H9 (cell line): ENCODE measurements at regions not wholly inside any gene's neighbourhood (a gene's known extent, or its start where the extent isn't known, plus 50 kb on each side); places are given as distances from the start of the nearest gene placed in this dataset.

ENCODE experiments used
- DNase-seq: peaks from one replicate; pipeline ENCODE4 v3.0.0-alpha.2; 2017
- H2AFZ ChIP-seq: one replicate; pipeline ENCODE4 v1.6.1; 2013; ENCODE audit warnings: mild to moderate bottlenecking, low read length, control low read depth, moderate library complexity
- H2AK5ac ChIP-seq: 2 replicates; pipeline ENCODE4 v1.6.1; 2013; ENCODE audit warnings: low read length, control low read depth, mixed read lengths; ENCODE audit not compliant: insufficient read length
- H2BK120ac ChIP-seq: one replicate; pipeline ENCODE4 v1.6.1; 2013; ENCODE audit warnings: low read depth, mild to moderate bottlenecking, low read length, control low read depth, inconsistent platforms; ENCODE audit not compliant: poor library complexity, severe bottlenecking
- H2BK12ac ChIP-seq: 2 replicates; pipeline ENCODE4 v1.6.1; 2013; ENCODE audit warnings: low read length, control low read depth, mixed read lengths, low read depth; ENCODE audit not compliant: insufficient read length
- H2BK15ac ChIP-seq: 2 replicates; pipeline ENCODE4 v1.6.1; 2013; ENCODE audit warnings: low read depth, low read length, control low read depth
- H2BK20ac ChIP-seq: one replicate; pipeline ENCODE4 v1.6.1; 2013; ENCODE audit warnings: low read depth, mild to moderate bottlenecking, low read length, control low read depth, inconsistent platforms; ENCODE audit not compliant: poor library complexity, severe bottlenecking
- H2BK5ac ChIP-seq: 2 replicates; pipeline ENCODE4 v1.6.1; 2013; ENCODE audit warnings: low read length, control low read depth, mixed read lengths; ENCODE audit not compliant: insufficient read length
- H3K14ac ChIP-seq: 2 replicates; pipeline ENCODE4 v1.6.1; 2013; ENCODE audit warnings: low read length, control low read depth; ENCODE audit not compliant: insufficient read depth
- H3K18ac ChIP-seq: 2 replicates; pipeline ENCODE4 v1.6.1; 2013; ENCODE audit warnings: low read depth, mild to moderate bottlenecking, mixed read lengths, low read length, control low read depth; ENCODE audit not compliant: insufficient read length
- H3K23ac ChIP-seq: 2 replicates; pipeline ENCODE4 v1.6.1; 2013; ENCODE audit warnings: low read length, control low read depth, mixed read lengths, low read depth; ENCODE audit not compliant: insufficient read length
- H3K23me2 ChIP-seq: 2 replicates; pipeline ENCODE4 v1.6.1; 2013; ENCODE audit warnings: low read depth, mild to moderate bottlenecking, mixed read lengths, low read length, control low read depth; ENCODE audit not compliant: insufficient read length, poor library complexity, severe bottlenecking
- H3K27ac ChIP-seq: 2 replicates; pipeline ENCODE4 v1.5.1; 2013; ENCODE audit warnings: low read length, control low read depth, mixed read lengths, low read depth; ENCODE audit not compliant: insufficient read length
- H3K27me3 ChIP-seq: 2 replicates; pipeline ENCODE4 v1.6.1; 2013; ENCODE audit warnings: low read length, control low read depth, inconsistent platforms; ENCODE audit not compliant: insufficient read depth
- H3K4ac ChIP-seq: 2 replicates; pipeline ENCODE4 v1.6.1; 2013; ENCODE audit warnings: low read depth, mild to moderate bottlenecking, control low read depth, inconsistent platforms, low read length, moderate library complexity
- H3K4me1 ChIP-seq: 2 replicates; pipeline ENCODE4 v1.6.1; 2013; ENCODE audit warnings: low read length, control low read depth, inconsistent platforms; ENCODE audit not compliant: insufficient read depth
- H3K4me2 ChIP-seq: 2 replicates; pipeline ENCODE4 v1.6.1; 2013; ENCODE audit warnings: low read length, control low read depth, mixed read lengths; ENCODE audit not compliant: insufficient read length, insufficient read depth
- H3K56ac ChIP-seq: 2 replicates; pipeline ENCODE4 v1.6.1; 2013; ENCODE audit warnings: low read depth, mild to moderate bottlenecking, mixed read lengths, low read length, control low read depth; ENCODE audit not compliant: insufficient read length
- H3K79me1 ChIP-seq: 2 replicates; pipeline ENCODE4 v1.6.1; 2013; ENCODE audit warnings: low read depth, mild to moderate bottlenecking, moderate library complexity, low read length, control low read depth, inconsistent platforms; ENCODE audit not compliant: insufficient read depth, poor library complexity, severe bottlenecking
- H3K79me2 ChIP-seq: 2 replicates; pipeline ENCODE4 v1.6.1; 2013; ENCODE audit warnings: low read length, control low read depth, inconsistent platforms; ENCODE audit not compliant: insufficient read depth
- H3K9ac ChIP-seq: 2 replicates; pipeline ENCODE4 v1.6.1; 2013; ENCODE audit warnings: low read length, control low read depth, mixed read lengths; ENCODE audit not compliant: insufficient read length; ENCODE audit errors: extremely low read depth
- H3K9me3 ChIP-seq: one replicate; pipeline ENCODE4 v1.6.1; 2013; ENCODE audit warnings: low read depth, low read length, inconsistent platforms; ENCODE audit not compliant: control insufficient read depth
- H3T11ph ChIP-seq: one replicate; pipeline ENCODE4 v1.6.1; 2013; ENCODE audit warnings: mild to moderate bottlenecking, low read length, control low read depth, inconsistent platforms
- H4K20me1 ChIP-seq: one replicate; pipeline ENCODE4 v1.6.1; 2013; ENCODE audit not compliant: control insufficient read depth, insufficient read length, insufficient read depth
- H4K5ac ChIP-seq: 2 replicates; pipeline ENCODE4 v1.6.1; 2013; ENCODE audit warnings: low read depth, mild to moderate bottlenecking, mixed read lengths, low read length, control low read depth; ENCODE audit not compliant: insufficient read length
- H4K8ac ChIP-seq: replicated peaks from 2 replicates; pipeline ENCODE4 v1.6.1; 2013; ENCODE audit warnings: low read length, control low read depth, mixed read lengths, low read depth; ENCODE audit not compliant: insufficient read length
- H4K91ac ChIP-seq: 2 replicates; pipeline ENCODE4 v1.6.1; 2013; ENCODE audit warnings: low read depth, mild to moderate bottlenecking, moderate library complexity, mixed read lengths, low read length, control low read depth; ENCODE audit not compliant: insufficient read length
- H3K27ac Mint-ChIP-seq, 3 experiments: 2 replicates in 2 of 3; 3 replicates in 1 of 3; pipeline ENCODE4 v1.8.0; 2020 to 2021; ENCODE audit warnings: mixed read lengths in 3 of 3, mild to moderate bottlenecking in 1 of 3, moderate library complexity in 1 of 3
- H3K27me3 Mint-ChIP-seq: 2 replicates; pipeline ENCODE4 v1.8.0; 2021; ENCODE audit warnings: low read depth, mild to moderate bottlenecking, moderate library complexity, mixed read lengths
- H3K36me3 Mint-ChIP-seq, 3 experiments: 2 replicates in 2 of 3; 3 replicates in 1 of 3; pipeline ENCODE4 v1.8.0; 2020 to 2021; ENCODE audit warnings: low read depth in 3 of 3, mixed read lengths in 3 of 3; ENCODE audit not compliant: insufficient read depth in 1 of 3
- H3K4me1 Mint-ChIP-seq, 2 experiments: 2 replicates each; pipeline ENCODE4 v1.8.0; 2020; ENCODE audit warnings: mixed read lengths in 2 of 2
- H3K4me3 Mint-ChIP-seq, 2 experiments: 2 replicates in 1 of 2; 3 replicates in 1 of 2; pipeline ENCODE4 v1.8.0; 2020 to 2021; ENCODE audit warnings: mild to moderate bottlenecking in 2 of 2, mixed read lengths in 2 of 2, moderate library complexity in 1 of 2
- H3K9me3 Mint-ChIP-seq, 2 experiments: 2 replicates in 1 of 2; 3 replicates in 1 of 2; pipeline ENCODE4 v1.8.0; 2020; ENCODE audit warnings: mild to moderate bottlenecking in 2 of 2, mixed read lengths in 2 of 2, moderate library complexity in 1 of 2
- CTCF ChIP-seq: fragments of 200-600 bp; sonication (generic); conservative IDR thresholded peaks from 3 replicates; pipeline ENCODE4 v1.8.0; 2021; ENCODE audit warnings: antibody characterized with exemption, mild to moderate bottlenecking
- WGBS: extraction: QIAGEN DNeasy Blood & Tissue Kit; methylation state at CpG from one replicate; pipeline ENCODE4 v1.1.7; 2013; ENCODE audit warnings: missing lambda C conversion rate, low lambda C conversion rate, mixed read lengths; ENCODE audit not compliant: insufficient read length; ENCODE audit errors: extremely low coverage; 5-methylcytosine and 5-hydroxymethylcytosine counted together

DNA sequence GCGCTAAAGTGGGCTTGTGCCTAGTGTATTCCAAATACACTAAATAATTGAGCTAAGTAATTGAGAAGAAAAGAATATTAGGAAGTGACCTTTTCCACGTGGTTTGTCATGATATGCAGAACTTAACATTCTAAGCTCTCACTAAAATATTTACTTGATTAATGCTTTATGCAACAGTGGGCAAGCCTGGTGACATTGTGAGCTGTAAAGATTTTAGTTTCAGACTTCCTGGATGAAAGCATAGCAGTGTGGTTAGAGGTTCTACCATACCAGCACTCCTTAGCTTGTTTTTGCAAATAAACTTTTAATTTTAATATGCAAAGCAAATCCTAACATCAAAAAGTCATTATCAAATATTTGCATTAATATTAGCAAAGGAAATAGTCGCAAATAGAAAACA, 1065.1 kb upstream of the SPRY2 start:
- no peak overlapping the region for H2BK120ac ChIP-seq
- no peak overlapping the region for H3K23ac ChIP-seq
- H4K5ac ChIP-seq, result no peak overlapping the region
- no peak overlapping the region for H2BK12ac ChIP-seq
- H3K4ac ChIP-seq, result no peak overlapping the region
- WGBS, result no CpG with 5 or more reads among the region's 3 CpGs
- no peaks in the 10 kb centered on the region for H3K23me2 ChIP-seq
- H3K4me1 ChIP-seq, result no peaks in the 10 kb centered on the region
- no peak overlapping the region for H2BK15ac ChIP-seq
- H3K79me2 ChIP-seq, result no peaks in the 10 kb centered on the region
- H3K27me3 Mint-ChIP-seq, result no peaks in the 10 kb centered on the region
- H2BK5ac ChIP-seq, result no peak overlapping the region
- DNase-seq, result no peak
- no peaks in the 10 kb centered on the region for H3K27me3 ChIP-seq
- no peaks in the 10 kb centered on the region for H3K9me3 ChIP-seq
- no peaks in the 10 kb centered on the region for H3K79me1 ChIP-seq
- no peaks in the 10 kb centered on the region for H3K9me3 Mint-ChIP-seq
- H3K27ac Mint-ChIP-seq, result no peak overlapping the region
- H3K36me3 Mint-ChIP-seq, result no peaks in the 10 kb centered on the region
- no peak for TF ChIP-seq CTCF
- H2AK5ac ChIP-seq, result no peak overlapping the region
- no peak overlapping the region for H3K9ac ChIP-seq
- H3K27ac ChIP-seq, result no peak overlapping the region
- no peak overlapping the region for H3K4me3 Mint-ChIP-seq
- H4K20me1 ChIP-seq, result no peaks in the 10 kb centered on the region
- no peak overlapping the region for H3K56ac ChIP-seq
- no peak overlapping the region for H3T11ph ChIP-seq
- H3K14ac ChIP-seq, result no peak overlapping the region
- no peaks in the 10 kb centered on the region for H3K4me1 Mint-ChIP-seq
- H4K91ac ChIP-seq, result no peak overlapping the region
- H2AFZ ChIP-seq, result no peak overlapping the region
- H2BK20ac ChIP-seq, result no peak overlapping the region
- no peak overlapping the region for H3K18ac ChIP-seq
- H3K4me2 ChIP-seq, result no peak overlapping the region
- H4K8ac ChIP-seq, result no peak overlapping the region
